ENCODE measurements at regions not wholly inside any gene's neighbourhood (a gene's known extent, or its start where the extent isn't known, plus 50 kb on each side); places are given as distances from the start of the nearest gene placed in this dataset.

DNA sequence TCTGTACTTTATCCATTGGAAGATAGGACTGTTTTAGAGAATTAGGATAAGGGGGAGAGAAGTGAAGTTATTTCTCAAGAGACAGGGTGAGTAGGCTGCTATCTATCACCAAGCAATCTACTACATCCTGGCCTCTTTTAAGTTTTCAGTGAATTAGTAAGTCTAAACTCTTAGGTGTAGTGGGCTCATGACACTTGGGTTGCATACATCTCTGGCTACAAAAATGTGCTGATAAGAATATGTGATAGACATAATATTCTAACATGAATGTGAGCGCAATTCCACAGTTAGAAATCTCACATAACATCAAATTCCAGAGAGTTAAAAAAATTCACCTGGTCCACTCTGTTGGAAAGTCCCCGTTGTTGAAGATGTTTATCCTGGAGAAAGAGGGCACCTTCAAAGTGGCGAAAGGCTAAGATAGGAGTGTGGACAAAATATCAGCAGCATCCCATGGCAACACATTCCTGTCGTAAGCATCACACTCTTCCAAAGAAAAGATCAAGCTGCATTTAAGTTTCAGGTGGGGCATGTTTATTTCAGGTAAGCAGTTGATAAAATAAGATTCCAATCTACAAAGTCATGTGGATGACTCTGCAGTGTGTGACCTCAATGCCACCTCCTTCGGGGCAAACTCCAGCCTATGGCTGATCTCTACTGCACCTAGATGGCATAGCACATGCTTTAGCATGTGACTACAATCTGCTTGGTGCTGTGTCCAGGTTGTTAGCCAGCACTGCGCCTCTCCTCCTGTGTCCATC is 111.7 kb upstream of the NEDD9 start:
- no peak for TF ChIP-seq ZNF274 (IDR thresholded peaks at IDR 0.05; ENCODE audit: low read depth, low read length)
- no peak overlapping the region for H3K4me3 ChIP-seq (ENCODE audit: low read length)

DNA sequence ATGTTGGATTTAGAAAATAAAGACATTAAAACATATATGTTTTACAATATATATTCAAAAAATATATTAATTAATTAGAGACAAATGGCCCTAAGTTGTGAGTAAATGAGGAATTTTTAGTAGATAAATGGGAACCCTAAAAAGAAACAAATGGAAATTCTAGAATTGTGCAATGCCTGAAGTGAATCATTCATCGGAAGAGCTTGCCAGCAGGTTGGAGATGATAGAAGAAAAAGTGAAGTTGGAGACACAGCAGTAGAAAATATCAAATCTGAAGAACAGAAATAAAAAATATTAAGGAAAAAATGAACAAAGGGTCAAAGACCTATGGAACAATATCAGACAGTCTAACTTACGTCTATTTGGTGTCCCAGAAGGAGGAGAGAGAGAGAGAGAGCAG is 109.4 kb upstream of the NEDD9 start:
- TF ChIP-seq ZNF274 (IDR thresholded peaks at IDR 0.05; ENCODE audit: low read depth, low read length) = no peak
- H3K4me3 ChIP-seq (ENCODE audit: low read length) = no peak overlapping the region

GRCh38 chr6:11341303-11341702 is 108.8 kb upstream of the NEDD9 start:
- no peak overlapping the region for H3K4me3 ChIP-seq (ENCODE audit: low read length)
- no peak for TF ChIP-seq ZNF274 (IDR thresholded peaks at IDR 0.05; ENCODE audit: low read depth, low read length)

DNA sequence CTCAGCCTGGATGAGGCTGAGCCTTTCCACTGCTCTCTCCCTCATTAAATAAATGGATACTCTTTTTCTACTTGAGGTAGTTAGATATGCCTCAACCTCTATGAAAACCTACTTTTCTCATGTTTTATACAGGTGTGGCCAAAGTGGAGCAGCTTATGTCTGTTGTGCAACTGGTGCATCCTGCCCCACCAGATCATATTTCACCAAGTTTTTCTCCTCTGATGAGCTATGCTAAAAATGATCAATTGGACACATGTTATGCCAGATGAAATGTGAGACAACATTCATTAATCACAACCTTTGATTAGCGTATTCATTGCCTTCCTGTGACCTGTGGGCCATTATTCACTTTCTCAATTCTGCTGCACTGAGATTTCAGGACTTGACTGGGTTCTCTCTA is 106.9 kb upstream of the NEDD9 start:
- H3K4me3 ChIP-seq (ENCODE audit: low read length) = no peak overlapping the region
- no peak for TF ChIP-seq ZNF274 (IDR thresholded peaks at IDR 0.05; ENCODE audit: low read depth, low read length)

GRCh38 chr6:11337306-11337705 is 104.8 kb upstream of the NEDD9 start:
- TF ChIP-seq ZNF274 (IDR thresholded peaks at IDR 0.05; ENCODE audit: low read depth, low read length) = no peak
- no peak overlapping the region for H3K4me3 ChIP-seq (ENCODE audit: low read length)

DNA sequence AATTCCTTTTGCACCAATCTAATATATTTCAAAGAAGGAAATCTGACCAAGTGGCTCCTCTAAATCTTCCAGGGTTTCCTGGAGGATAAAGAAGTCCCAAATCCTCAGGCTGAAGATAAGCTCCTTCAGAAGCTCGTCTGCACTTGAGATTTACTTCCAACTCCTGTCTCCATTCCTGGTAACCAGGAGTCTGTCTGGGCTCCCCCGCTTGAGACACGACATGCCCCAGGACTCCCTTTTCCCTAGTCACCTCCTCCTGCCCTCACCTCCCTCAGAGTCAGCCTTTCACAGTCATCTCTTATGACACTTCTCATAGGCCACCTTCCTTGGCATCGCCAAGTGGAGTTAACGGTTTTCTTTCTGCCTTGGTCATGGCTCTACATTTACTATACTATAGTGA is 103.4 kb upstream of the NEDD9 start:
- no peak overlapping the region for H3K4me3 ChIP-seq (ENCODE audit: low read length)
- TF ChIP-seq ZNF274 (IDR thresholded peaks at IDR 0.05; ENCODE audit: low read depth, low read length) = no peak

- no peak overlapping the region for H3K4me3 ChIP-seq (ENCODE audit: low read length)
- TF ChIP-seq ZNF274 (IDR thresholded peaks at IDR 0.05; ENCODE audit: low read depth, low read length) = no peak
Observed at GRCh38 chr6:11333132-11333849, 100.8 kb upstream of the NEDD9 start.

DNA sequence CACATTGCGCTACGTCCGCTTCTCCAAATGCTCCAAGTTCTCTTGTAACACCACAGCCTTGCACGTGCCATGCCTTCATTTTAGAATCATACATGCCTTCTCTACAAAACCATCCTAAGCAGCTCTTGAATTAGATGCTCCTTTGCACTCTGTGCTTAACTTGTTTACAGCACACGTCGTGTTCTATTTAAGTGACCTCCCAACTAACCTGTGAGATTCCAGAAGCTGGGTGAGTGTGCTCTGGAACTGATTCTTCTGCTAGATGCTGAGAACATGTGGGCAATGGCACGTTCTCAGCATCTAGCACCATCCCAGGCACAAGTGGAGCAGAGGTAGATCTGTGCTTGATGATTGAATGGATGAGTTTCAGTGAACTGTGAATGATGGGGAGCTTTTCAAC is 100.0 kb upstream of the NEDD9 start:
- TF ChIP-seq ZNF274 (IDR thresholded peaks at IDR 0.05; ENCODE audit: low read depth, low read length) = no peak
- no peak overlapping the region for H3K4me3 ChIP-seq (ENCODE audit: low read length)

- H3K4me3 ChIP-seq (ENCODE audit: low read length) = no peak overlapping the region
- no peak for TF ChIP-seq ZNF274 (IDR thresholded peaks at IDR 0.05; ENCODE audit: low read depth, low read length)
Observed at GRCh38 chr6:11331111-11331510, 98.6 kb upstream of the NEDD9 start.

- no peak for TF ChIP-seq ZNF274 (IDR thresholded peaks at IDR 0.05; ENCODE audit: low read depth, low read length)
- no peak overlapping the region for H3K4me3 ChIP-seq (ENCODE audit: low read length)
Observed at GRCh38 chr6:11330413-11330760, 97.9 kb upstream of the NEDD9 start.

- no peak for TF ChIP-seq ZNF274 (IDR thresholded peaks at IDR 0.05; ENCODE audit: low read depth, low read length)
Observed at GRCh38 chr6:11329726-11330412, 97.4 kb upstream of the NEDD9 start.

GRCh38 chr6:11328613-11329247 is 96.3 kb upstream of the NEDD9 start:
- TF ChIP-seq ZNF274 (IDR thresholded peaks at IDR 0.05; ENCODE audit: low read depth, low read length) = no peak
- no peak overlapping the region for H3K4me3 ChIP-seq (ENCODE audit: low read length)

More at GRCh38 chr6:11329726-11330412, 97.4 kb upstream of the NEDD9 start:
- H3K4me3 ChIP-seq (ENCODE audit: low read length) = no peak overlapping the region

DNA sequence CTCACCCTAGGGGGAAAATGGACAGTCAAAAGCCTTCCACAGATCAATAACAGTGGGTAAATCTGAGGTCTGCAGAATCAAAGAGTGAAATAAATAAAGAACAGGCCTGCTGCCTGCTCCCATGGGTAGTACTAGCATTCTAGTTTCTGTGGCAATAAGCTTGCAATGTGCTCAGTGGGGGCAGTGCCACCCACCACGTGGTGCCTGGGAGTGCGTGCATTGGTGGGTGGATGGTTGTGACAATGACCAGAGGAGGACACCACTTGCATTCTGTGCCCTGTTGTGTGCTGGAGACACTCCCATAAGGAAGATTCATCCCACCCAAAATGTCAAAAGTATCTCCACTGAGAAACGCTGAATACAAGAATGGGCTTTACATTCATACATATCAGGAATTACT is 95.5 kb upstream of the NEDD9 start:
- no peak for TF ChIP-seq ZNF274 (IDR thresholded peaks at IDR 0.05; ENCODE audit: low read depth, low read length)
- H3K4me3 ChIP-seq (ENCODE audit: low read length) = no peak overlapping the region

DNA sequence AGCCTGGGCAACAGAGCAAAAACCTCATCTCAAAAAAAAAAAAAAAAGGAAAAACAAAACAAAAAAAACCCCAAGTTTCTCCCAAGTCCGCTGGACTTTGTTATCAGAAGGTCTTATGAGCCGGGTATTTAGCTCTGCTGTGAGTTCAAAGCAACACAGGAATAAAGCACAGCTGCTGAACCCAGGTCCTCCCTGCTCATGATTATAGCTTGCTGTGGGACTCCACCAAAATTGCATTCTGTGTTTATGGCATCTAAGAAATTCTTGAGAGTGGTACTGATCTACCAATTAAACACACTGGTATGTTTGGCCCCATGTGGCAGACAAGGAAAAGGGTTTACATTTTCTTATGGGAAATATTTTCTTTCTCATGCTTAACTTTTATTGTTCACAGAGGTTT is 93.6 kb upstream of the NEDD9 start:
- no peak overlapping the region for H3K4me3 ChIP-seq (ENCODE audit: low read length)
- no peak for TF ChIP-seq ZNF274 (IDR thresholded peaks at IDR 0.05; ENCODE audit: low read depth, low read length)
